H1 (cell line): ENCODE measurements at regions not wholly inside any gene's neighbourhood (a gene's known extent, or its start where the extent isn't known, plus 50 kb on each side); places are given as distances from the start of the nearest gene placed in this dataset. TPM values are rescaled to one million over a fixed set of nuclear protein-coding genes. Genes with fewer than 3 reads are reported as not detected.

Experiments used
- small RNA-seq: library from polyadenylated mRNA; stranded (forward); fragments of <200 nt; extraction: miRNeasy Mini kit (QIAGEN cat#:217004); gene quantifications from one replicate; pipeline ENCODE3, GENCODE V24; 2013; ENCODE audit not compliant: insufficient read depth

Small RNAs in the stretch of these regions (small RNA-seq; reads per million reads assigned to genes)
- not detected for gene RNA5SP228
